ENCODE measurements at regions not wholly inside any gene's neighbourhood (a gene's known extent, or its start where the extent isn't known, plus 50 kb on each side); places are given as distances from the start of the nearest gene placed in this dataset.

- no peak for FAIRE-seq
- DNase-seq (ENCODE audit: insufficient read length, low spot score): no peak
These were observed 928.3 kb downstream of the GLUD2 start for GRCh38 chrX:121975671-121976070.

GRCh38 chrX:121987163-121987562, 939.8 kb downstream of the GLUD2 start:
- DNase-seq (ENCODE audit: insufficient read length, low spot score): no peak

GRCh38 chrX:121987835-121988234, 940.4 kb downstream of the GLUD2 start:
- FAIRE-seq (no peak), DNase-seq (ENCODE audit: insufficient read length, low spot score) (no peak)

More at GRCh38 chrX:121987163-121987562, 939.8 kb downstream of the GLUD2 start:
- no peak for FAIRE-seq

DNA sequence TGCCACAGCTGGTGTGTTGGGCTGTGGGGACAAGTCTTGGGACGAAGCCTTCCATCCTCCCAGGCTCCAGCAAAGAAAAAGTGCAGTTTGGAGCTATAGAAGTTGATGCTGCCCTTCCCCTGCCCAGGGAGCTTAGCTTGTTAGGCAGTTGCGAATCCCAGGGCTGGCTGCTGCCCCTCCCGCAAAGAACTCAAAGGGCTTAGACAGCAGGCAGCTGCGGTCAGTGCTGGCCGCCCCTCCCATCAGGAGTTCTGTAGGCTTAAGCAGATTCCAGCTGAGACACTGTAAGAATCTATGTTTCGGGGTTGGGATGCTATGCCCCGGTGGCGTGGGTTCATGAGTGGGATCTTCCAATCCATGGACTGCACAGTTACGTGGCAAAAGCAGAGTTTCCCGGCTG, 956.7 kb downstream of the GLUD2 start:
- FAIRE-seq (no peak), DNase-seq (ENCODE audit: insufficient read length, low spot score) (no peak)

- no peak for DNase-seq (ENCODE audit: insufficient read length, low spot score)
These were observed 979.3 kb downstream of the GLUD2 start for GRCh38 chrX:122026665-122027064.

DNA sequence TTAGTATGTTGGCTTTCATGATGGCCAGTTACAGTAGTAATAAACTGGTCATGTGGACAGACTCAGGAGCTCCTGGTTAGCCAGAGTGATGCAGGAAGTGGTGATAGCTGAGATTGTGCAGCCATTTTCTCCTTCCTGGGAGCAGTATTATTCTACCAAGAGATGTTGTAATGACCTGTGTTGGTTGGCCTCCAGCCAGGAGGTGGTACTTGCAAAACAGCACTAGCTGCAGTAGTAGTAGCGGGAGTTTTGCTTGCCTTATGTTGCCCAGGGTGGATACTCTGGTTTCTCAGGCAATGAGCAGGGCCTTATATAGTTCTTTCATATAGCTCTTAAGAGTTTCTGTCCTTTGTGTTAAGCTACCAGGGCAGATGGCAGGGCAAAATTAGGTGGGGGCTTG, 998.8 kb downstream of the GLUD2 start:
- FAIRE-seq: no peak

More at GRCh38 chrX:122026665-122027064, 979.3 kb downstream of the GLUD2 start:
- no peak for FAIRE-seq

GRCh38 chrX:122046815-122047214, 999.4 kb downstream of the GLUD2 start:
- FAIRE-seq: no peak
- no peak for DNase-seq (ENCODE audit: insufficient read length, low spot score)

More for the DNA sequence above, 998.8 kb downstream of the GLUD2 start:
- DNase-seq (ENCODE audit: insufficient read length, low spot score): no peak

DNA sequence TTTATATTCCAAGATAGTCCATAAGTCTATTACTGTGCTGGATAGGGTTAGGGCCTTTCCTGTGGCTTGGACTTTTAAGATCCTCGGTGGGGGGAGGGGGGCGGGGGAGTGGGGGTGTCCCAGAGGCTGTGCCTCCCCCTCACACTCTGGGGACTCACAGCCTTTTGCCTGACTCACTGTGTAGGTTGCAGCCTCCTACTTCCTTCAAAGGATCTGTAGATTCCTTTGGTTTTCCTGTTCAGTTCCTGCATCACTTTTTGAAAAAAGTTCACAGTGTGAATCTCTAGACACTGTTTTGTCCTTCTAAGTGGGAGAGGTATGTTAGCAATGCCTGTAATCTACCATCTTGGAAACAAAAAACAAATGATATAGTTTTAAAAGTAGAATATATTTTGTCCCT, 999.9 kb downstream of the GLUD2 start:
- DNase-seq (ENCODE audit: insufficient read length, low spot score) (no peak), FAIRE-seq (no peak)

GRCh38 chrX:122055460-122055859, 1008.0 kb downstream of the GLUD2 start:
- no peak for FAIRE-seq
- DNase-seq (ENCODE audit: insufficient read length, low spot score): no peak

- DNase-seq (ENCODE audit: insufficient read length, low spot score) (no peak), FAIRE-seq (no peak)
These were observed 1008.7 kb downstream of the GLUD2 start for GRCh38 chrX:122055979-122056715.

DNA sequence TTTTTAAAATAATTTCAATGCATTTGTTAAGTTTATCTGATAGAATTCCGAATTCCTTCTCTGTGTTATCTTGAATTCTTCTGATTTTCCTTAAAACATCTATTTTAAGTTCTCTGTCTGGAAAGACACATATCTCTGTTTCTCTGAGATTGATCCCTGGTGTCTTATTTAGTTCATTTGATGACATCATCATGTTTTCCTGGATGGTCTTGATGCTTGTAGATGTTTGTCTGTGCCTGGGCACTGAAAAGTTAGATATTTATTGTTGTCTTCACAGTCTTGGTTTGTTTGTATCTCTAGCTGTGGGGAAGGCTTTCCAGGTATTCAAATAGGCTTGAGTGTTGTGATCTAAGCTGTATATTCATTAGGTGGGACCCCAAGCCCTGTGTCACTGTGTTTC, 1028.8 kb downstream of the GLUD2 start:
- DNase-seq (ENCODE audit: insufficient read length, low spot score) (no peak), FAIRE-seq (no peak)

DNA sequence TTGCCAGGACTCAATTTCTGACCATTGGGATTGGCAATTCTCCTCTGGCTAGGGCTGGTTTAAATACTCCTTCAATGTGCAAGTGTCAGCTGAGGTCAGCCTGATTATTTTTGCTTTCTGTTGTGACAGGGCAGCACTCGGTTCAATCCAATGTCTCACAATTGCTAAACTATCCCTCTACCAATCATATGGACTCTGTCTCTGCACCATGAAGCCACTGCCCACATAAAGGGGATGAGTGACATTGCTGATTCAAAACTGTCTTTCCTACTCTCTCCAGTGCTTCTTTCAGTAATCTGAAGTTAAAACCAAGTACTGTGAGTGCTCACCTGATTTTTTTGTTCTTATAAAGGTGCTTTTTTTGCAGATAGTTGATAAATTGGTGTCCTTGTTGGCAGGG, 1030.7 kb downstream of the GLUD2 start:
- DNase-seq (ENCODE audit: insufficient read length, low spot score) (no peak), FAIRE-seq (no peak)

- FAIRE-seq (no peak), DNase-seq (ENCODE audit: insufficient read length, low spot score) (no peak)
These were observed 1039.9 kb downstream of the GLUD2 start for GRCh38 chrX:122087341-122087740.

DNA sequence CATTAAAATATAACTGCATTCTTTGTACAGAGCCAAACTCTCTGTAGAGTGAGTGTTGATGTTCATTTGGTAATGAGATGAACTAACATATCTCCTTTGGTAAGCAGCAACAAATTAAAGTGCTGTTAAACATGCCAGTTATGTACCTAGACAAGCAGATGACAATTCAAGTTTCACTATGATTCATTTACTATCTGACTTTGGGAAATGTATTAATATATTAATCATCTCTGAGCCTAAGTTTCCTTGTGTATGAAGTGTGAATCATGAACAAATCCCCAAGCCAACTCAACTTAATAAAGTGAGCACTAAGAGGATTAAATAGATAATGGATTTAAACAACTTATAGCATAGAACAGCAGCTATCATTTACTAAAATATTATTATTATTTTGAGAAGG, 1044.2 kb downstream of the GLUD2 start:
- DNase-seq (ENCODE audit: insufficient read length, low spot score) (no peak), FAIRE-seq (no peak)

- DNase-seq (ENCODE audit: insufficient read length, low spot score) (no peak), FAIRE-seq (no peak)
These were observed 1045.0 kb downstream of the GLUD2 start for GRCh38 chrX:122092360-122092759.

DNA sequence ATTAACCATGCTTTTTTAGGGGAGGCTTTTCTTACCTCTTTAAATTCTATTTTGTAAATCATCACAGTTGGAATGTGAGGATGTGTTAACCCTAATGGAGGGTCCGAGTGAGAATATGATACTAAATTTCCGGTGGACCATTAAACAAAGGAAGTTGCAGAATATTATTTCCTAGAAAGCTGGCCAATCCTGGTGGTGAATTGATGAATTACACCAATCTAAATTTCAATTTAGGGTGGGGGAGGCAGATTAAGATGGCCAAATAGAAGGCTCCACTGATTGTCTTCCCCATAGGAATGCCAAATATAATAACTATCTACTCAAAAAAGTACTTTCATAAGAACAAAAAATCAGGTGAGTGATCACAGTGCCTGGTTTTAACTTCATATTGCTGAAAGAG, 1045.6 kb downstream of the GLUD2 start:
- DNase-seq (ENCODE audit: insufficient read length, low spot score): no peak
- no peak for FAIRE-seq

DNA sequence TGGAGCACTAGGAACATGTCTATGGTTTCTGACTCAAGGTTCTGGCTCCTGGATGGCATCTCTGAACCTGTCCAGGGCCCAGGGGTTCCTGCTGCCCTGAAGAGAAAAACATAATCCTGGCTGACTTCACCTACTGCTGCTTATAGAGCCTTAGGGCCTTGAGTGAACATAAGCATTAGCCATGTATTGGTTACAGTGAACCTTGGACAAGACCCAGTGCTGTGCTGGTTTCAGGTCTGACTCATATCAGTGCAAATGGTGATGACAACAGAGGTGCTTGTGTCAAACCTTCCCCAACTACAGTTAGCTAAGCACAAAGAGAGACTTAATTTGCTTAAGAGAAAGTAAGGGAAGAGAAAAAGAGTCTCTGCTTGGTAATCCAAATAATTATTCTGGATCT, 1047.2 kb downstream of the GLUD2 start:
- FAIRE-seq: no peak
- no peak for DNase-seq (ENCODE audit: insufficient read length, low spot score)

DNA sequence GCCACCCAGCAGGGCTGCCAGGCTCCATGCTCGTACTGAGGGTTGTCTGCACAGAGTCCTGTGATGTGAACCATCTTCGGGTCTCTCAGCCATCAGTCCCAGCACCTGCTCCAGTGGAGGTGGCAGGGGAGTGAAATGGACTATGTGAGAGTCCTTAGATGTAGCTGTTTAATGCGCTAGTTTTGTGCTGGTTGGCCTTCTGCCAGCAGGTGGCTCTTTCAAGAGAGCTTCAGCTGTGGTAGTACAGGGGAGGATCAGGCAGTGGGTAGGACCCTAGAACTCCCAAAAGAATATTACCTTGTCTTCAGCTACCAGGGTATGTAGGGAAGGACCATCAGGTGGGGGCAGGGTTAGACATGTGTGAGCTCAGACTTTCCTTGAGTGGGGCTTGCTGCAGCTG, 1066.0 kb downstream of the GLUD2 start:
- DNase-seq (ENCODE audit: insufficient read length, low spot score): no peak
- no peak for FAIRE-seq

GRCh38 chrX:122113896-122114295, 1066.5 kb downstream of the GLUD2 start:
- DNase-seq (ENCODE audit: insufficient read length, low spot score) (no peak), FAIRE-seq (no peak)

- FAIRE-seq (no peak), DNase-seq (ENCODE audit: insufficient read length, low spot score) (no peak)
These were observed 1068.2 kb downstream of the GLUD2 start for GRCh38 chrX:122115604-122116003.

DNA sequence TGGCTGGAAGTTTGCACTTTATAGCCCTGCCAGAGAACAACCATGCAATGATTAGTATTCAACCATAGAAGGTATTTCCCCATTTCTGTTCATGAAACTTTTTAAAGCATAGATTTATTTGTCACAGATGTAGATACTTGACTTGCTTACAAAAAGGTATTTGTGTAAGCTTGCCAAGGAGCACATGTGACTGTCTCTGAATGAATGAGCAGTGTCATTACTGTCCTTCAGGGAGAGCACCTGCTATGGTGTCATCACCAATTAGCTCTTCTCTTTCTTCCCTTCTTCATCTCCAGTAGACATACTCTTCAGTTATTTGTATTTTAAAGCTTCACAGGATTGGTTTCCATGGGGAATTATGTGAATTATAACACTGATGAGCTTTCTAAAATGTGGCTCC, 1064.7 kb upstream of the GRIA3 start:
- no peak for FAIRE-seq
- no peak for DNase-seq (ENCODE audit: insufficient read length, low spot score)

DNA sequence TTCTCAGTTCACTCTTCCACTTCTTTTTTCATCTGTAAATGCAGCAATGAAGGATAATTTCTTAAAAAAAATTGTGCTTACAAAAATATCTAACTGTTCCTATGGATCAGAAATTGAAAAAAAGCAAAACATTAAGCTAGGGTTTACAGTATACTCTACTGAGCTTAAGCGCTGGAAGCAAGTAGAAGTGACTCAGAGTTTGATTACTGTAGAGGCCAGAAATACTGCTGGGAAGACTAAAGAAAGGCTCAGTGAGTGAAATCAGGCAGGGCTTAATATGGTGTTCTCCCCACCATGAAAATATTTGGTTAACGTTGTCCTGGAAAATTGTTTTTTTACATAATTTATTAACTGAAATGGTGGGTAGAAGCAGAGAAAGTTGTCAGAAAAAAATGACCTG, 1061.8 kb upstream of the GRIA3 start:
- DNase-seq (ENCODE audit: insufficient read length, low spot score) (no peak), FAIRE-seq (no peak)

- FAIRE-seq (no peak), DNase-seq (ENCODE audit: insufficient read length, low spot score) (no peak)
These were observed 1050.6 kb upstream of the GRIA3 start for GRCh38 chrX:122133478-122133877.

Data from HTR-8/SVneo (cell line).